ENCODE measurements at regions not wholly inside any gene's neighbourhood (a gene's known extent, or its start where the extent isn't known, plus 50 kb on each side); places are given as distances from the start of the nearest gene placed in this dataset.

GRCh38 chr1:34331020-34331926 is 154.6 kb downstream of the C1orf94 start:
- DNase-seq: no peak

GRCh38 chr1:34332996-34333395 is 156.3 kb downstream of the C1orf94 start:
- DNase-seq: no peak

GRCh38 chr1:34338871-34339270 is 162.2 kb downstream of the C1orf94 start:
- DNase-seq: no peak

- DNase-seq: no peak
These were observed 165.2 kb downstream of the C1orf94 start for GRCh38 chr1:34341896-34342295.

- DNase-seq: no peak
These were observed 165.6 kb downstream of the C1orf94 start for GRCh38 chr1:34342334-34342733.

- no peak for DNase-seq
These were observed 169.4 kb downstream of the C1orf94 start for GRCh38 chr1:34346128-34346527.

- no peak for DNase-seq
These were observed 176.7 kb downstream of the C1orf94 start for GRCh38 chr1:34353409-34353808.

GRCh38 chr1:34354367-34354766 is 177.7 kb downstream of the C1orf94 start:
- no peak for DNase-seq

GRCh38 chr1:34356853-34357252 is 180.1 kb downstream of the C1orf94 start:
- DNase-seq: no peak

- no peak for DNase-seq
These were observed 181.9 kb downstream of the C1orf94 start for GRCh38 chr1:34358636-34359035.

GRCh38 chr1:34359411-34359810 is 182.7 kb downstream of the C1orf94 start:
- no peak for DNase-seq

- DNase-seq: no peak
These were observed 183.9 kb downstream of the C1orf94 start for GRCh38 chr1:34360574-34360973.

- no peak for DNase-seq
These were observed 184.4 kb downstream of the C1orf94 start for GRCh38 chr1:34361121-34361520.

GRCh38 chr1:34361781-34362357 is 185.2 kb downstream of the C1orf94 start:
- no peak for DNase-seq

GRCh38 chr1:34362949-34363348 is 186.2 kb downstream of the C1orf94 start:
- DNase-seq: no peak

- no peak for DNase-seq
These were observed 186.7 kb downstream of the C1orf94 start for GRCh38 chr1:34363447-34363846.

GRCh38 chr1:34363915-34364314 is 187.2 kb downstream of the C1orf94 start:
- no peak for DNase-seq

- no peak for DNase-seq
These were observed 187.7 kb downstream of the C1orf94 start for GRCh38 chr1:34364376-34364775.

GRCh38 chr1:34365295-34365694 is 188.6 kb downstream of the C1orf94 start:
- no peak for DNase-seq

GRCh38 chr1:34366875-34367624 is 190.3 kb downstream of the C1orf94 start:
- DNase-seq: no peak

GRCh38 chr1:34367954-34368353 is 191.2 kb downstream of the C1orf94 start:
- no peak for DNase-seq

GRCh38 chr1:34369701-34370455 is 193.2 kb downstream of the C1orf94 start:
- DNase-seq: no peak

GRCh38 chr1:34370748-34371147 is 194.0 kb downstream of the C1orf94 start:
- no peak for DNase-seq
